Endothelial cell of umbilical vein (primary cell): ENCODE measurements at regions not wholly inside any gene's neighbourhood (a gene's known extent, or its start where the extent isn't known, plus 50 kb on each side); places are given as distances from the start of the nearest gene placed in this dataset.

Source experiments
- BruUV-seq: library from RNA; stranded (reverse); fragments of 400-500 nt; replicated peaks from 2 replicates; lab custom pipeline; 2021; lab: Mats Ljungman, UMichigan
- CTCF ChIA-PET: fragments of 300-600, 350-600 bp; sonication (Branson Sonifier 250); formaldehyde crosslinking; loops from one replicate; lab custom pipeline; 2021; ENCODE audit warnings: antibody characterized with exemption, inconsistent platforms; lab: Charles Lee
- POLR2A ChIA-PET: fragments of 300-600, 350-600 bp; sonication (Branson Sonifier 250); formaldehyde crosslinking; loops from one replicate; lab custom pipeline; 2021; ENCODE audit warnings: antibody characterized with exemption, inconsistent platforms; lab: Charles Lee
- DNase-seq: peaks from one replicate; pipeline ENCODE4 v3.0.0-alpha.2; 2011; ENCODE audit warnings: low read depth, low spot score
- FAIRE-seq: peaks from 2 replicates; lab custom pipeline; 2011; peaks lifted over from hg19 to GRCh38; lab: Jason Lieb, UNC
- H2AFZ ChIP-seq: 2 replicates; pipeline ENCODE4 v1.6.0; 2012; ENCODE audit warnings: low read depth, low read length, control low read depth, inconsistent platforms
- H3K27ac ChIP-seq: 2 replicates; pipeline ENCODE4 v1.5.1; 2011; ENCODE audit warnings: low read depth, mild to moderate bottlenecking, control low read depth, low read length, moderate library complexity; ENCODE audit not compliant: insufficient read depth
- H3K27me3 ChIP-seq, 2 experiments: 2 replicates each; pipeline versions ENCODE4 v1.6.0 to v1.6.1; 2011; ENCODE audit warnings: low read length in 2 of 2, mixed read lengths in 1 of 2; ENCODE audit not compliant: control insufficient read depth in 2 of 2, insufficient read depth in 2 of 2
- H3K36me3 ChIP-seq, 2 experiments: 2 replicates in 1 of 2; 3 replicates in 1 of 2; pipeline ENCODE4 v1.5.1; 2011; ENCODE audit warnings: low read length in 2 of 2, mild to moderate bottlenecking in 1 of 2, moderate library complexity in 1 of 2; ENCODE audit not compliant: control insufficient read depth in 2 of 2, insufficient read depth in 2 of 2; ENCODE audit errors: extremely low read depth in 1 of 2
- H3K4me1 ChIP-seq: 3 replicates; pipeline ENCODE4 v1.5.1; 2011; ENCODE audit warnings: mild to moderate bottlenecking, low read length; ENCODE audit not compliant: control insufficient read depth, insufficient read depth; ENCODE audit errors: extremely low read depth
- H3K4me2 ChIP-seq: 2 replicates; pipeline ENCODE4 v1.6.1; 2011; ENCODE audit warnings: low read length, control low read depth, mixed read lengths; ENCODE audit not compliant: insufficient read depth
- H3K4me3 ChIP-seq, 3 experiments: fragments of 200-600 bp in 1 of 3; sonication (generic), shearing (Covaris generic) in 1 of 3; replicated peaks in 1 of 3; 2 replicates each; pipeline ENCODE4 v1.5.1; 2011 to 2016; ENCODE audit warnings: control low read depth in 3 of 3, low read length in 3 of 3, mild to moderate bottlenecking in 2 of 3, inconsistent platforms in 1 of 3, low read depth in 1 of 3, moderate library complexity in 1 of 3; ENCODE audit not compliant: insufficient read depth in 1 of 3
- H3K79me2 ChIP-seq: 2 replicates; pipeline ENCODE4 v1.6.0; 2012; ENCODE audit warnings: low read length, inconsistent platforms; ENCODE audit not compliant: control insufficient read depth, insufficient read depth
- H3K9ac ChIP-seq: replicated peaks from 2 replicates; pipeline ENCODE3; 2011; ENCODE audit warnings: low read length, control low read depth; ENCODE audit not compliant: insufficient read depth; ENCODE audit errors: extremely low read depth
- H3K9me1 ChIP-seq: replicated peaks from 3 replicates; pipeline ENCODE4 v1.6.0; 2011; ENCODE audit warnings: mild to moderate bottlenecking, low read length; ENCODE audit not compliant: control insufficient read depth, insufficient read depth; ENCODE audit errors: extremely low read depth
- H3K9me3 ChIP-seq: replicated peaks from 2 replicates; pipeline ENCODE4 v1.5.1; 2012; ENCODE audit warnings: low read length, inconsistent platforms; ENCODE audit not compliant: control insufficient read depth, insufficient read depth
- H4K20me1 ChIP-seq: replicated peaks from 2 replicates; pipeline ENCODE3; 2011; ENCODE audit warnings: mild to moderate bottlenecking, low read length; ENCODE audit not compliant: control insufficient read depth, insufficient read depth; ENCODE audit errors: extremely low read depth
- EZH2 ChIP-seq: IDR thresholded peaks from 2 replicates; pipeline ENCODE4 v1.6.1; 2012; ENCODE audit warnings: borderline replicate concordance, low read depth, mild to moderate bottlenecking, moderate library complexity, low read length, inconsistent platforms; ENCODE audit not compliant: severe bottlenecking
- GATA2 ChIP-seq: IDR thresholded peaks from 2 replicates; pipeline ENCODE4 v1.7.0; 2011; ENCODE audit warnings: low read depth, mild to moderate bottlenecking, moderate library complexity, mixed read lengths, low read length; ENCODE audit not compliant: insufficient read length, insufficient read depth
- JUN ChIP-seq: IDR thresholded peaks from 2 replicates; pipeline ENCODE4 v1.6.1; 2011; ENCODE audit warnings: borderline replicate concordance, low read depth; ENCODE audit not compliant: insufficient read length, insufficient read depth
- MYC ChIP-seq: IDR thresholded peaks from one replicate; pipeline ENCODE4 v1.6.1; 2011; ENCODE audit warnings: mild to moderate bottlenecking, low read depth, low read length
- POLR2A ChIP-seq: IDR thresholded peaks from 2 replicates; pipeline ENCODE4 v1.6.1; 2012; ENCODE audit warnings: low read depth, mild to moderate bottlenecking, control low read depth, low read length
- POLR2AphosphoS5 ChIP-seq: IDR thresholded peaks from 2 replicates; pipeline ENCODE4 v1.6.1; 2012; ENCODE audit warnings: low read depth, mild to moderate bottlenecking, control low read depth, low read length, moderate library complexity; ENCODE audit not compliant: insufficient read depth
- dilution Hi-C: fragments of 300-500 bp; cut with MboI; formaldehyde crosslinking; loops from one replicate; pipeline ENCODE4 v1.15.0; 2019; ENCODE audit warnings: low sequenced_read_pairs; ENCODE audit not compliant: extremely low pct_ligation_motif_present
- intact Hi-C: fragments of 100-400 bp; cut with micrococcal nuclease; formaldehyde crosslinking; loops from one replicate; pipeline ENCODE4 v1.10.0; 2022
- TF ChIP-seq, protein P1 (sequence below), 2 donors: IDR thresholded peaks; 1 replicate in 1 of 2; 2 replicates in 1 of 2; pipeline ENCODE4 v1.5.1; 2011; ENCODE audit warnings: low read length in 2 of 2, mild to moderate bottlenecking in 2 of 2, moderate library complexity in 2 of 2, control low read depth in 1 of 2, inconsistent platforms in 1 of 2, low read depth in 1 of 2; ENCODE audit not compliant: insufficient read depth in 1 of 2; ENCODE audit errors: extremely low read depth in 1 of 2
- TF ChIP-seq, protein P2 (sequence below): IDR thresholded peaks from 2 replicates; pipeline ENCODE4 v1.6.1; 2011; ENCODE audit not compliant: insufficient read depth, insufficient read length

DNA sequence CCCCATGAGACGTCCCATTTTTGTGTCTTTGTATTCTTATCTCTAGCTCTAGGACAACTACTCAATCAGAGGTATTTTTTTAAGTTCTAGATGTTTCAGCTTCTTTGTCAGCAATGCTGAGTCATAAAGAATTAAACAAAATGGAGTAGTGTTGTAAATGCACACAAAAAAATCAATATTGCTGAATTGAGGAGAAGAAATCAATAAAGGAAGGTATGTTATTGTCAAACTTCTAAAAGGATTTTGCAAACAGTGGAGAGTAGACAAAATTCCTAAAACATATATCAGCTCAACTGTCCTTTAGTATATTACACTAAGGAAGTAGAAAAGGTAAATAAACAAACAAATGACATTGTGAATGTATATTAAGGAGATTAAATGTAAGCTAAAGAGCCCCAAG lies 726.1 kb upstream of the NRXN1 start:
- no peak overlapping the region for H3K9ac ChIP-seq
- POLR2A ChIA-PET = no interaction called here
- no peak overlapping the region for H3K4me2 ChIP-seq
- no peaks in the 10 kb centered on the region for H3K27me3 ChIP-seq
- no peaks in the 10 kb centered on the region for H3K9me3 ChIP-seq
- dilution Hi-C loops (no loop called here), intact Hi-C loops (no loop called here)
- no peak for DNase-seq
- H2AFZ ChIP-seq = no peak overlapping the region
- FAIRE-seq = no peak
- TF ChIP-seq POLR2AphosphoS5 (no peak), JUN (no peak), GATA2 (no peak), MYC (no peak)
- TF ChIP-seq, protein P1, sequence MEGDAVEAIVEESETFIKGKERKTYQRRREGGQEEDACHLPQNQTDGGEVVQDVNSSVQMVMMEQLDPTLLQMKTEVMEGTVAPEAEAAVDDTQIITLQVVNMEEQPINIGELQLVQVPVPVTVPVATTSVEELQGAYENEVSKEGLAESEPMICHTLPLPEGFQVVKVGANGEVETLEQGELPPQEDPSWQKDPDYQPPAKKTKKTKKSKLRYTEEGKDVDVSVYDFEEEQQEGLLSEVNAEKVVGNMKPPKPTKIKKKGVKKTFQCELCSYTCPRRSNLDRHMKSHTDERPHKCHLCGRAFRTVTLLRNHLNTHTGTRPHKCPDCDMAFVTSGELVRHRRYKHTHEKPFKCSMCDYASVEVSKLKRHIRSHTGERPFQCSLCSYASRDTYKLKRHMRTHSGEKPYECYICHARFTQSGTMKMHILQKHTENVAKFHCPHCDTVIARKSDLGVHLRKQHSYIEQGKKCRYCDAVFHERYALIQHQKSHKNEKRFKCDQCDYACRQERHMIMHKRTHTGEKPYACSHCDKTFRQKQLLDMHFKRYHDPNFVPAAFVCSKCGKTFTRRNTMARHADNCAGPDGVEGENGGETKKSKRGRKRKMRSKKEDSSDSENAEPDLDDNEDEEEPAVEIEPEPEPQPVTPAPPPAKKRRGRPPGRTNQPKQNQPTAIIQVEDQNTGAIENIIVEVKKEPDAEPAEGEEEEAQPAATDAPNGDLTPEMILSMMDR (IDR thresholded peaks at IDR 0.05; ENCODE audit: extremely low read depth in 1 of 2, insufficient read depth in 1 of 2, low read depth in 1 of 2, low read length in 2 of 2) = no peak
- TF ChIP-seq, protein P2, sequence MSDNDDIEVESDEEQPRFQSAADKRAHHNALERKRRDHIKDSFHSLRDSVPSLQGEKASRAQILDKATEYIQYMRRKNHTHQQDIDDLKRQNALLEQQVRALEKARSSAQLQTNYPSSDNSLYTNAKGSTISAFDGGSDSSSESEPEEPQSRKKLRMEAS = no peak
- CTCF ChIA-PET = no interaction called here
- BruUV-seq = no TSS peak
- no peak overlapping the region for H3K4me3 ChIP-seq
- no peaks in the 10 kb centered on the region for H3K79me2 ChIP-seq
- no peaks in the 10 kb centered on the region for H3K9me1 ChIP-seq
- H3K4me1 ChIP-seq = no peaks in the 10 kb centered on the region
- H3K36me3 ChIP-seq = no peaks in the 10 kb centered on the region
- no peaks in the 10 kb centered on the region for H4K20me1 ChIP-seq
- H3K27ac ChIP-seq = no peak overlapping the region

DNA sequence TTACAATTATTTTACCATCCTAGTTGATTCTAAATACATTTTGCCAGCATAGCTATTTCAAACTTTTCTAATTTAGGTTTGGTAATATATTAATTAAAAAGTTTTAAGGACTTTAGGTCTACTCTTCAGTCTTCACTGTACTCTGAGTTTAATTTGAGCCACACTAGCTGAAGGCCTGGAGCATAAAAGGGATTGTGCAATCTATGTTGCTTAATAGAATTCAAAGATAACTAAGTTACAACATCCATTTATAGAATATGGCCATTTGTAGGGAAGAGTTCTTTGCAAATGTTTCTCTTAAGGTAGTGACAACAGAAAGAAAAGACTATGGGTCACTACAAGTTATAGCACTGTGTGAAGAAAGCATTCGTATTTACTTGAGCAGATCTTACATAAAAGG lies 702.2 kb upstream of the NRXN1 start:
- Histone ChIP-seq H3K36me3 (no peaks in the 10 kb centered on the region), H4K20me1 (no peaks in the 10 kb centered on the region), H3K27me3 (no peaks in the 10 kb centered on the region), H3K4me2 (no peak overlapping the region), H3K4me1 (no peaks in the 10 kb centered on the region), H3K79me2 (no peaks in the 10 kb centered on the region), H3K27ac (no peak overlapping the region), H3K9me3 (no peaks in the 10 kb centered on the region), H2AFZ (no peak overlapping the region), H3K9ac (no peak overlapping the region), H3K9me1 (no peaks in the 10 kb centered on the region), H3K4me3 (no peak overlapping the region)
- intact Hi-C loops = no loop called here
- ChIA-PET CTCF (no interaction called here), POLR2A (no interaction called here)
- no TSS peak for BruUV-seq
- FAIRE-seq (no peak), DNase-seq (no peak)
- TF ChIP-seq MYC (no peak), POLR2A (no peak), EZH2 (no peak), POLR2AphosphoS5 (no peak), JUN (no peak)
- TF ChIP-seq, protein P1 (IDR thresholded peaks at IDR 0.05; ENCODE audit: extremely low read depth in 1 of 2, insufficient read depth in 1 of 2, low read depth in 1 of 2, low read length in 2 of 2) = no peak
- dilution Hi-C loops = no loop called here
